HL-60 (cell line): ENCODE measurements at regions not wholly inside any gene's neighbourhood (a gene's known extent, or its start where the extent isn't known, plus 50 kb on each side); places are given as distances from the start of the nearest gene placed in this dataset.

Experiments used
- DNase-seq, 2 experiments: peaks; one replicate each; pipeline ENCODE4 v3.0.0-alpha.2; 2010 to 2020; ENCODE audit warnings: low read depth in 1 of 2, low spot score in 1 of 2
- H3K27ac ChIP-seq: fragments of 250-450 bp; sonication (Bioruptor Pico); replicated peaks from 2 replicates; pipeline ENCODE4 v1.5.1; 2020; ENCODE audit warnings: mild to moderate bottlenecking, moderate library complexity
- H3K27me3 ChIP-seq: fragments of 250-450 bp; sonication (Bioruptor Pico); 2 replicates; pipeline ENCODE4 v1.5.1; 2021; ENCODE audit warnings: mild to moderate bottlenecking, moderate library complexity; ENCODE audit not compliant: insufficient read depth, poor library complexity, severe bottlenecking
- H3K4me3 ChIP-seq: replicated peaks from 2 replicates; pipeline ENCODE4 v1.5.1; 2011; ENCODE audit warnings: mild to moderate bottlenecking, control low read depth, low read length; ENCODE audit not compliant: insufficient read depth
- GABPA ChIP-seq: IDR thresholded peaks from 2 replicates; pipeline ENCODE4 v1.6.1; 2012; ENCODE audit warnings: low read depth
- POLR2AphosphoS5 ChIP-seq: IDR thresholded peaks from 2 replicates; pipeline ENCODE4 v1.6.1; 2012; ENCODE audit warnings: low read depth
- REST ChIP-seq: IDR thresholded peaks from 2 replicates; pipeline ENCODE4 v1.6.1; 2012; ENCODE audit warnings: low read depth; ENCODE audit not compliant: insufficient replicate concordance
- SPI1 ChIP-seq: IDR thresholded peaks from 2 replicates; pipeline ENCODE4 v1.6.1; 2012; ENCODE audit warnings: low read depth, mild to moderate bottlenecking, borderline replicate concordance
- TF ChIP-seq, protein P1 (sequence below): IDR thresholded peaks from one replicate; pipeline ENCODE4 v1.5.1; 2011; ENCODE audit warnings: low read length, control low read depth, inconsistent platforms; ENCODE audit not compliant: insufficient read depth

DNA sequence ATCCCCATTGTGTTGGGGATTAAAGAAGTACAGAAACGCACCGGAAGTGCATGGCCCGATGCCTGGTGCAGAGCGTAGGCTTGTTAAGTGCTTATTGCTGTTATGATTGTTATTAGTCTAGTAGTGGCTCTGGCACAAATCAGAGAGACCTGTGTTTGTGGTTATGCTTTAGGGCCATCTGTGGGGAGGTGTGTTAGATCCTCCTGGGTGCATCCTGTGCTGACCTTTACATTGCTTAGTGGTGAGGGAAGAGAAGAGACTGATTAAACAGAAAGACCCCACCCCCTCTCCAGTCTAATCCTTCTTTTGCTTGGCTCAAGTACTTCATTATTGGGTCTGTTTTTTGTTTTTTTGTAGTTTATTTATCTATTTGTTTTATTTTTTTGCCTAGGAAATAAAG lies 112.7 kb upstream of the SPRY4 start:
- Histone ChIP-seq H3K27ac (no peak overlapping the region), H3K27me3 (peaks cover 10% of the 10 kb centered on the region), H3K4me3 (no peak overlapping the region)
- DNase-seq: no peak
- no peak for TF ChIP-seq SPI1
- no peak for TF ChIP-seq POLR2AphosphoS5
- TF ChIP-seq, protein P1, sequence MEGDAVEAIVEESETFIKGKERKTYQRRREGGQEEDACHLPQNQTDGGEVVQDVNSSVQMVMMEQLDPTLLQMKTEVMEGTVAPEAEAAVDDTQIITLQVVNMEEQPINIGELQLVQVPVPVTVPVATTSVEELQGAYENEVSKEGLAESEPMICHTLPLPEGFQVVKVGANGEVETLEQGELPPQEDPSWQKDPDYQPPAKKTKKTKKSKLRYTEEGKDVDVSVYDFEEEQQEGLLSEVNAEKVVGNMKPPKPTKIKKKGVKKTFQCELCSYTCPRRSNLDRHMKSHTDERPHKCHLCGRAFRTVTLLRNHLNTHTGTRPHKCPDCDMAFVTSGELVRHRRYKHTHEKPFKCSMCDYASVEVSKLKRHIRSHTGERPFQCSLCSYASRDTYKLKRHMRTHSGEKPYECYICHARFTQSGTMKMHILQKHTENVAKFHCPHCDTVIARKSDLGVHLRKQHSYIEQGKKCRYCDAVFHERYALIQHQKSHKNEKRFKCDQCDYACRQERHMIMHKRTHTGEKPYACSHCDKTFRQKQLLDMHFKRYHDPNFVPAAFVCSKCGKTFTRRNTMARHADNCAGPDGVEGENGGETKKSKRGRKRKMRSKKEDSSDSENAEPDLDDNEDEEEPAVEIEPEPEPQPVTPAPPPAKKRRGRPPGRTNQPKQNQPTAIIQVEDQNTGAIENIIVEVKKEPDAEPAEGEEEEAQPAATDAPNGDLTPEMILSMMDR: no peak
- TF ChIP-seq REST: no peak
- TF ChIP-seq GABPA: no peak

DNA sequence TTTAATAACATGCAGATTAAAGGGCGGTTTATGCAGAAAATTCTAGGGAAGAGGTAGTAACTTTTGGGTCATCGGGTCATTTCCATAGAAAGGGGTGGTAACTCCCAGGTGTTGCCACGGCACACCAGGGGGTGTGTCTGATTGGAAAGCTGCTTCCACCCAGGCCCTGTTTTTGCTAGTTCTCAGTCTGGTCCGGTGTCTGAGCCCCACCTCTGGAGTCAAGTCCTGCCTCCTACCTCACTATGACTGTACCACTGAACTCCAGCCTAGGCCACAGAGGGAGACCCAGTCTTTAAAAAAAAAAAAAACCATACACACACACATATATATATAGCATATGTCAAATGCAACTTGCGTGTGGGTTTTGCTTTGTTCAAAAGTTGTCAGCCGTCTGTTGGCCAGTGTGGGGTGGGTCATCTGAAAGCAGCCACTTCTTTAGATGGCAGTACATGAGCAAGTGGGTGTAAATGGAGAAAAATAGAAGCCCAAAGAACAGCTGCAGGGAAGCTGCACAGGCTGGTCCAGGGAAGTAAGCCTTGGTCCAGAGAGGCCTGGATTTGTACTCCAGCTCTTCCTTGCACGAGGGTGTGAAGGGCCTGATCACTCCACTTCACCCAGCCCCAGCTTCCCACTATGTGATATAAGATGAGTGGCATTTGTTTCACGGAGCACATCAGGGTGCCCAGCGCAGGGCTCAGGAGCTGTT lies 110.7 kb upstream of the SPRY4 start:
- DNase-seq: no peak
- peaks cover 17% of the 10 kb centered on the region for H3K27me3 ChIP-seq
- TF ChIP-seq, protein P1: no peak
- no peak for TF ChIP-seq POLR2AphosphoS5
- TF ChIP-seq GABPA: no peak
- no peak for TF ChIP-seq SPI1
- TF ChIP-seq REST: no peak
- no peak overlapping the region for H3K4me3 ChIP-seq
- H3K27ac ChIP-seq: no peak overlapping the region

DNA sequence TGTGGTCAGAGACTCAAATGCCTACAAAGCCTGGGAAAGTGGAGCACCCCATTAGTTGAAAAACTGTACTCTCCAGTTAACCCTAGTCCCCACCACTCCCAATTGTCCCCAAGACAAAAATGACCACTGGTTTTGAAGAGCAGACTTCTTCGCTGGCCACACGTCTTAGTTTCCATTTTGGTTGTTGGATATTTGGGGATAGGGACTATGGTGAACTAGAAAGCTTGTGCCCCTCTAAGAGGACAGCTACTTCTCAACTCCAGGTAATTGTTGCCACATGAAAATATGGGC lies 109.4 kb upstream of the SPRY4 start:
- TF ChIP-seq SPI1: no peak
- TF ChIP-seq, protein P1: no peak
- no peak for TF ChIP-seq GABPA

DNA sequence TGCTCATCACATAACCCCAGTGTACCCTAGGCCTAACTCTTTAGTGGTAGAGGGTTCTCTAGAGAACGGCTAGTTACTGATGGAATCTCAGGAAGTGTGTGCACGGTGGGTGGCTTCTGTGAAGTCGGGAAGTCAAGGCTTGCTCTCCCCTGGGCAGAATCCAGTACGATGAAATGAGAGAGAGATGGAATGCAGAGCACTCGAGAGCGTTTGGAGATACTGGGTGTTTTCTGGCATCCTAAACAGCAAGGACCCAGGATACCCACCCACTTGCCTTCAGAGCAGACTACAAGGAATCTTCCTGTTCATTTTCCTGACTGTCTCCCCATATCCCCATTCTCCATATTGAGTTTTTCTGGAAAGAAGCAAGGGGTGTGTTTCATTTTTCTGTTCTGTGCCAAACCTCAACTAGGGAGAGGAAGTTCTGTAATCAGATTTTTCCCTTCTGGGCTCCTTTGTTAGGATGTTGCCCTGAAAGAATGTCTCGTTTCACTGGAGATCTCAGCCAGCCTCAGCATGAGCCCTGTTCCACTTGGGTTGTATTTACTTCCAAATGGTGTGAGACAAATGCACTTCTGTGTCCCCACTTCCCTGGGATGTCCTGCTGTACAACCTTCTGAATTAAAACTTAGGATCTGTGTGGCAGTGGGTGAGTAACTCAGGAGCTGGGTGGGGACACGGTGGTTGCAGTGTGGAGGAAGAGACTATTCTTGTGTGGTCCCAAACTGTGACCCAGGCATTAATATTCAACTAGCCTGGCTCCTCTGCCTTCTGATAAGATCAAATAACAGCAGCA lies 108.9 kb upstream of the SPRY4 start:
- Histone ChIP-seq H3K27ac (no peak overlapping the region), H3K4me3 (no peak overlapping the region), H3K27me3 (peaks cover 17% of the 10 kb centered on the region)
- DNase-seq: no peak
- no peak for TF ChIP-seq SPI1
- TF ChIP-seq REST: no peak
- TF ChIP-seq POLR2AphosphoS5: no peak
- TF ChIP-seq GABPA: no peak
- TF ChIP-seq, protein P1: no peak

More for the DNA sequence above, 109.4 kb upstream of the SPRY4 start:
- peaks cover 17% of the 10 kb centered on the region for H3K27me3 ChIP-seq
- no peak overlapping the region for H3K4me3 ChIP-seq
- DNase-seq: no peak
- no peak overlapping the region for H3K27ac ChIP-seq
